MM.1S (cell line): ENCODE measurements at regions not wholly inside any gene's neighbourhood (a gene's known extent, or its start where the extent isn't known, plus 50 kb on each side); places are given as distances from the start of the nearest gene placed in this dataset.

Experiments used
- CTCF ChIP-seq: fragments of 300-600 bp; sonication (generic); IDR thresholded peaks from 2 replicates; pipeline ENCODE4 v1.5.1; 2016; ENCODE audit warnings: antibody characterized with exemption, low read length, mixed read lengths
- EZH2phosphoT487 ChIP-seq: fragments of 300-600 bp; sonication (generic); IDR thresholded peaks from 2 replicates; pipeline ENCODE4 v1.6.1; 2018; ENCODE audit warnings: antibody characterized with exemption, low read length

GRCh38 chr5:87775228-87775627 is 362.5 kb upstream of the CCNH start:
- TF ChIP-seq CTCF (no peak), EZH2phosphoT487 (no peak)
